ENCODE measurements at regions not wholly inside any gene's neighbourhood (a gene's known extent, or its start where the extent isn't known, plus 50 kb on each side); places are given as distances from the start of the nearest gene placed in this dataset.

GRCh38 chr16:48446534-48446920 lies 61.3 kb upstream of the SIAH1 start:
- Histone ChIP-seq H3K4me2 (ENCODE audit: low read depth, low read length) (no peak overlapping the region), H4K20me1 (ENCODE audit: insufficient read depth, low read length) (no peaks in the 10 kb centered on the region), H4K8ac (ENCODE audit: low read depth in 2 of 2, low read length in 2 of 2) (0 out of 4 replicates have a peak overlapping the region, but pooled peaks of 1 of the 2 experiments have one; percentile 15), H3K9ac (ENCODE audit: low read depth, low read length) (no peak overlapping the region), H3K27ac (ENCODE audit: insufficient read depth, low read length) (no peak overlapping the region), H3K56ac (ENCODE audit: extremely low read depth, insufficient read depth, low read length) (no peak overlapping the region), H3K4ac (ENCODE audit: low read depth, low read length) (peak overlapping the region; percentile 90), H4K5ac (ENCODE audit: low read depth, low read length) (no peak overlapping the region), H3K14ac (replicated peaks; ENCODE audit: low read depth, low read length) (0 out of 2 replicates have a peak overlapping the region, but pooled peaks have one; percentile 63), H2AK9ac (replicated peaks; ENCODE audit: low read depth, low read length, poor library complexity) (peak overlapping the region; percentile 61), H3K79me1 (ENCODE audit: low read depth in 1 of 2, low read length in 2 of 2) (no peaks in the 10 kb centered on the region; a peak in 1 of 4 replicates), H2BK15ac (ENCODE audit: low read depth, low read length) (peak overlapping the region; percentile 45; the same call in 2 of the 3 replicates), H3K4me3 (ENCODE audit: insufficient read depth, low read depth, low read length) (no peak overlapping the region), H4K91ac (ENCODE audit: insufficient read depth, low read depth, low read length) (peak overlapping the region; percentile 61; the same call in 1 of the 2 replicates), H2AFZ (replicated peaks; ENCODE audit: low read length, poor library complexity) (peak overlapping the region; percentile 56), H2BK5ac (ENCODE audit: low read depth, low read length, poor library complexity, severe bottlenecking) (no peak overlapping the region), H3K18ac (ENCODE audit: low read depth, low read length) (no peak overlapping the region), H2BK120ac (ENCODE audit: low read depth, low read length) (peak overlapping the region; percentile 95), H3K4me1 (ENCODE audit: control insufficient read depth, insufficient read depth, low read length) (peaks cover 8% of the 10 kb centered on the region), H3K9me3 (ENCODE audit: control insufficient read depth, insufficient read depth, low read length) (no peaks in the 10 kb centered on the region), H3K36me3 (ENCODE audit: control insufficient read depth, insufficient read depth, low read length) (no peaks in the 10 kb centered on the region), H3K9me1 (ENCODE audit: insufficient read depth, low read length) (peaks cover 12% of the 10 kb centered on the region; the same call in 1 of the 2 replicates), H2AK5ac (ENCODE audit: low read depth, low read length) (peak overlapping the region; percentile 80; the same call in 1 of the 2 replicates), H3K27me3 (ENCODE audit: control insufficient read depth, insufficient read depth, low read length) (no peaks in the 10 kb centered on the region), H2BK20ac (ENCODE audit: low read depth, low read length) (peak overlapping the region; percentile 55), H3K23ac (ENCODE audit: low read depth, low read length) (peak overlapping the region; percentile 42; the same call in 1 of the 2 replicates)
- ATAC-seq (ENCODE audit: low read depth) = no peak
- ChIA-PET POLR2A (ENCODE audit: unreplicated experiment) (no interaction called here), CTCF (no interaction called here)
- TF ChIP-seq BHLHE40 (IDR thresholded peaks at IDR 0.05; ENCODE audit: low read depth, low read length) (no peak), POLR2A (IDR thresholded peaks at IDR 0.05; ENCODE audit: low read depth, low read length) (no peak), CEBPB (IDR thresholded peaks at IDR 0.05; ENCODE audit: low read depth, low read length) (no peak)
- DNase-seq = no peak
- 90% methylated on average over 2 of the region's 5 CpGs; no CpG with 5 or more reads in 1 of the 2 experiments for WGBS, 2 experiments (ENCODE audit: extremely low coverage in 2 of 2, insufficient read length in 1 of 2)
- intact Hi-C loops (cut with micrococcal nuclease) (no loop called here), in situ Hi-C loops (cut with MboI; ENCODE audit: low sequenced_read_pairs) (no loop called here), dilution Hi-C loops (cut with HindIII; ENCODE audit: low sequenced_read_pairs, unreplicated experiment) (no loop called here)
- BruUV-seq (replicated peaks) = no TSS peak

All from IMR-90 (cell line).